ENCODE measurements at regions not wholly inside any gene's neighbourhood (a gene's known extent, or its start where the extent isn't known, plus 50 kb on each side); places are given as distances from the start of the nearest gene placed in this dataset.

DNA sequence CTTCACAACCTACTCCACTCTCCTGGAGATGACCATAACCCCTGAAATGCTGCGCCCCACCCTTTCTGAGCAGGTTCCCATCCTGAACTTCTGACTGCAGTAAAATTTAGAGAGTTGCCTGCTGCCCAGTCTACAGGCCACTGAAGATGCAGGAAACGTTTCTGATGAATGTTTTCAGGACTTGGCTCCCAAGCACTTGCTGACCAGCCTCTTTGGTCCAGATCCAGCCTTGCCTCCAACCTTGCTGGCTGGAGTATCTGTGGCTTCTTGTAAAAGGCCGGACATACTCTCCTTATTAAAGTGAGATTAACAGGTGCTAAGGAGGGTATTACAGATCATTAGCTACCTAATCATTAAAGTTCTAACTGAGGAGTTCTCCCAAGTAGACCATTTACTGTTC is 70.3 kb upstream of the STXBP6 start:
- no peak for TF ChIP-seq POLR2A (IDR thresholded peaks at IDR 0.05; ENCODE audit: low read length)
- no peak for TF ChIP-seq GATA1 (IDR thresholded peaks at IDR 0.05; ENCODE audit: low read depth, low read length)
